Eye (tissue), 1 donor: ENCODE measurements at regions not wholly inside any gene's neighbourhood (a gene's known extent, or its start where the extent isn't known, plus 50 kb on each side); places are given as distances from the start of the nearest gene placed in this dataset.

Experiments used
- DNase-seq: peaks from one replicate; pipeline ENCODE4 v3.0.0-alpha.2; 2015

DNA sequence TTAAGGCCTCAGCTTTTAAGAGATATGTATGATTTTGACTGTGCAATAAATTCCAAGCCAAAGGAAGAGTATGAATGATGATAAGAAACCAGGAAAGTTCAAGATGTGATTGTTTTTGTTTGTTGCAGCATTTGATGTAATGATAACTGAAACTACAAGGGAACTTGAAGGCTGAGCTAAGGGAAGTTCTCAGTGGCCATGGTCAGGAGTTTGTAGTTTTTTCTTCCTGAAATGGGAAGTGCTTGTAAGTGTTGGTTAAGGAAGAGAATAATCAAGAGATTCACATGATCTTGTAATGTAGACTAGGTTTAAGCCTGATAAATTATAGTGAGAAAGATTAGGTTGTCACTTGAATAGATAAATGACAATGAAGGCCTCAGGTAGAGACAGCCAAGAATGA is 53.4 kb downstream of the PTCHD4 start:
- no peak for DNase-seq

DNA sequence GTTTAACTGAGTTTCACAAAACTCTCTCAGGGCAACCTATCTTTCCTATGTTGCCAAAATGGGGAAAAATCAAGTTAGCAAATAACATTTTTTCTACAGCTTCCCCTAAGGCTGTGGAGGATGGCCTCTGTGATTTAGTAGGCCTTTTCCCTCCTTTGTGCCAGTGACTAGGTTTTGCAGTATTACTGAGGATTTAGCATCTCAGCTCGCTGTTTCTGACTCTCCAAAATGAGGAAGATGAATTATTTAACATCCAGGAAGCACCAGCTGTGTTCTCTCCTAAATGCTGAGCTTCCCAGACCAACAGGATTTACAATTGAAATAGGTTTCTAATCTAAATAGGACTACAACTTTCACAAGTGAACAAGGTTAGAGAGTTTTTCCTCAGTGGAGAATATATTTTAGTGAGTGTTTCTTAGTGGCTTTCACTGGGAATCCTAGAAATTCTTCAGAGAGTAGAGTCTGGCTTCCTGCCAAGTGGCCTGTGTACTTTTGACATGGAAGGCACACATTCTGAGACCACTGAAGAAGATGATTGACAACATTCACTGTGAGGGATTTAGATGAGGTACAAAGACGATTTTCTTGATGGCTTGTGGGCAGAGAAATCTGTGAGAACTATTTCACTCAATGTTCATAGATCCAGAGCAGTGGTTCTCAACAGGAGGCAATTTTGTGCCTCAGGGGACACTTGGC is 62.4 kb downstream of the PTCHD4 start:
- DNase-seq: peak; percentile 13

DNA sequence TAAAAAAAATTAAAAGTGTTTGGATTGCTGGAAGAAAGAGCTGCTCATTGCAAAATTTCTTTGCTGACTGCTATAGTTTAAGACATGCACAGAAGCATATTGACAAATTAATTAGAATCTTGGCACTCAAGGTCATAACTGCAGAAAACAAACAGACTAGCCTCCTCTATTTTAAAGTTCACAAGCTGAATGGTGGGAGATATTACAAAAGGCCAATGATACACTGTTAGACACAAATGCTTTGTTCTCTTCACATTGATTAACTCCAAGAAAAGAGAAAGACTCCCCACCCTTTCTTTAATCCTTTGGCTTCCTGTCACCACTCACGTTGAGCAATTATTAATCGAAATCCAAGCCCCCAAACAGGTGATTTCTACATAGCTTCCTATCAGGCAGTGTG is 69.1 kb downstream of the PTCHD4 start:
- DNase-seq: no peak

DNA sequence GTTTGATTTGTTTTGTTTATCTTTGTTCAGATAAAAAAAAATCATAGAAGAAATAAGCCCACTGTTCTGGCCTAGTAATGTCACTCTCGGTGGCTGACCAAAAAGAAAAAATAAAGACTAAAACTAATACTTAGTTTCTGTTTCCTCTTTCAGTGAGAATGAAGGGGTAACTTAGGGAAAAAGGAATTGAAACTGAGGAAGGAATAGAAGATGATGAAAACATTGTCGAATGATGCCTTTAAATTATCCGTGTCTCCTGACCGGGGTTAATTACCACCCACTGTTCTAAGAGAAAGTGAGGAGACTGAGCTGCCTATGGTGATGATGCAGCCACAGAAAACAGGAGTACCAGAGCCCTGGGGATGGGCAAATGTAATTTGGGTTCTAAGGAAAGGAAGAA is 73.1 kb downstream of the PTCHD4 start:
- peak; percentile 27 for DNase-seq

DNA sequence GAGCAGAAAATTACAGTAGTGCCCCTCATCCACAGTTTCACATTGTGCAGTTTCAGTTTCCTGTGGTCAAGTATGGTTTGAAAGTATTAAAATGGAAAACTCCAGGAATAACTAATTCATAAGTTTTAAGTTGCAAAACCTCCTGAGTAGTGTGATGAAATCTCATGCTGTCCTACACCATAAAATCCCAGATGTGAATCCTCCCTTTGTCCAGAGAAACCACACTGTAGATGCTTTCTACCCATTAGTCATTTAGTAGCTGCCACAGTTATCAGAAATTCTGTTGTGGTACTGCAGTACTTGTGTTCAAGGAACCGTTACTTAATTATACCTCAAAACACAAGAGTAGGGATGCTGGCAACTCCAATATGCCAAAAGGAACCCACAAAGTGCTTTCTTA is 74.7 kb downstream of the PTCHD4 start:
- DNase-seq: no peak

DNA sequence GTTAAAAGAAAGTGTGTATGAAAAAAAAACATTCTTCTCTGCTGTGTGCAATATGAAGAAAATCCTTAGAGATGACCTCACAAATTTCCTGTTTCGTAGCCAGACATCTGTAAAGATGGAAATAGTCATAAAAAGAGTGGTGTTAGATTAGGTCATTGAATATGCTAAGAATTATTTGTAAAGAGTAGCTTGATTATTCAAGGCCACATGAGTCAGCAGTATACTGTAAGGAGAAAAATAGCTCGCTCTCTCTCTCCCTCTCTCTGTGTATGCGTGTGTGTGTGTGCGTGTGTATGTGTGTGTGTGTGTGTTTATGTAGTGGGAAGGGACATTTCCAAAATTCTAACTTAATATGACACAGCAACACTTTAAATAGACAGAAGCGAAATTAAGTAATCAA is 78.8 kb downstream of the PTCHD4 start:
- DNase-seq: peak; percentile 25

DNA sequence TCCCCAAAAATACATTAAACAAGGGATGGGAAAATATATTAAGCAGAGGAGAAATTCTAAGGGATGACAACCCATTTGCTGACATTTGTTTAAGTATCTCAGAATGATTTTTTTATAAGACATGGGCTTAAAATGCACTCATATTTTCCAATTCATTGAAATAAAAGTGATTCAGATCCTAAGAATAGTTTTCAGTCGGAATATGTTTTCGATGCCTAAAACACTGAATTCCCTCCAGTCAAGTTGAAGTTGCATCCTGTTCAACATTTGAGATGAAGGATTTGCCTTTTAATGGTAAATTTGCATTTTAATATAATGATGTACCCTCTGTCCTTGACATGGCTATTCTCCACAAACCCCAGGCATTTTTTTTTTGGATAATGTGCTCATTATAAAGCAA is 79.3 kb downstream of the PTCHD4 start:
- DNase-seq: no peak

DNA sequence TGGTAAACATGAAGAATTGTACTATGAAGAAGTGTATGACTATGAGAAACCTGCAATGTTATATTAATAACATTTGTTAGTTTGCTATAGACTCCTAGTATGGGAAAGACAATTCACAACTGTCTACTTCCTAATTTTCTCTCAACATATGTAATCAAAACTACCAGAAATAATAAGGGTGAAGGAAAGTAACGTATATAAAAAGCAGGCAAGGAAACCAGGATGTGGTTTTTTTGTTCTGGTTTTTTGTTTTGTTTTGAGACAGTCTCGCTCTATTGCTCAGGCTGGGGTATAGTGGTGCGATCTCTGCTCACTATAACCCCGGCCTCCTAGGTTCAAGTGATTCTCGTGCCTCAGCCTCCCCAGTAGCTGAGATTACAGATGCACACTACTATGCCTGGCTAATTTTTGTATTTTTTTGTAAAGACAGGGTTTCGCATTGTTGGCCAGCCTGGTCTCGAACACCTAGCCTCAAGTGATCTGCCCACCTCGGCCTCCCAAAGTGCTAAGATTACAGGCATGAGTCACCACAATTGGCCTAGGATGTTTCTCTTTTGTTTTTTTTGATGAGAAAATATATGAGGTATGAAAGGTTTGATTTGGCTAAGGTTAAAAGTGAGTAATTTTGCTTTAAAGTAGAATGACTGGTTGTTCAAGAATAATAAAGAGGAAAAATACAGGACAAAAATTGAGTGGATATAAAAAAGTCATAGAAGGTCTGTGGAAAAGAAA is 83.1 kb downstream of the PTCHD4 start:
- DNase-seq: no peak

DNA sequence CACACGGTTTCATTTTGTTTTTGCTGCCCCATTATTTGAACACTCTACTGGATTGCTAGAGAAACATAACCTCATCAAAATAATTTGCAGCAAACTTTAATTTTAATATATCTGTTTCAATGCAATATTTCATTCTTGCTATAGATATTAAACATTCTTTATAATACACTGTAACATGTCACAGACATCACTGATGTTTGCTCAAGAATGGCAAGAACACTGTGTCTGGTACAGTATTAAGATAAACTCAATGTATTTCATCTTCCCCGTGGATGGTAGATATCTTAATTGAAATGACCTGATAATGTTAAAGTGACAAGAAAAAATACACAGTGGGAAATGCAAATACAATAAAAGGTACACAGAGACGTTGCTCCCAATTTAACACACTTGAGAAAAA is 86.0 kb downstream of the PTCHD4 start:
- DNase-seq: no peak

DNA sequence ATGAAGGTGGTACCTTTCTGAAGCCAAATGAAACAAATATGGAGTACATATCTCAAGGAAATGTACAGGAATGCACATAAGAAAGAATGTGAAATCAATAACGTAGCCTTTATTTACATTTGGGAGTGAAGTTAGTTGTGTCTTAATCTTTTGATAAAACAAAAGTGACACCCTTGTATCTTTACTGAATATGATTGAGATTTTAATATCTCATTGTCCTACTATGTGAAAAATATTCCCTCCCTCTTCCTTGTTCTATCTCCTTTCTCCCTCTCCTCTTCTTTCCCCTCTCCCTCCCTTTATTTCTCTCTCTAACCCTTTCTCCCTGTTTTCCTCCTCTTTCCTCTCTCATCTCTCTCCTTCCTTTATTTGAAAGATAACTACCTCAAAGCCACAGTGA is 89.1 kb downstream of the PTCHD4 start:
- no peak for DNase-seq

DNA sequence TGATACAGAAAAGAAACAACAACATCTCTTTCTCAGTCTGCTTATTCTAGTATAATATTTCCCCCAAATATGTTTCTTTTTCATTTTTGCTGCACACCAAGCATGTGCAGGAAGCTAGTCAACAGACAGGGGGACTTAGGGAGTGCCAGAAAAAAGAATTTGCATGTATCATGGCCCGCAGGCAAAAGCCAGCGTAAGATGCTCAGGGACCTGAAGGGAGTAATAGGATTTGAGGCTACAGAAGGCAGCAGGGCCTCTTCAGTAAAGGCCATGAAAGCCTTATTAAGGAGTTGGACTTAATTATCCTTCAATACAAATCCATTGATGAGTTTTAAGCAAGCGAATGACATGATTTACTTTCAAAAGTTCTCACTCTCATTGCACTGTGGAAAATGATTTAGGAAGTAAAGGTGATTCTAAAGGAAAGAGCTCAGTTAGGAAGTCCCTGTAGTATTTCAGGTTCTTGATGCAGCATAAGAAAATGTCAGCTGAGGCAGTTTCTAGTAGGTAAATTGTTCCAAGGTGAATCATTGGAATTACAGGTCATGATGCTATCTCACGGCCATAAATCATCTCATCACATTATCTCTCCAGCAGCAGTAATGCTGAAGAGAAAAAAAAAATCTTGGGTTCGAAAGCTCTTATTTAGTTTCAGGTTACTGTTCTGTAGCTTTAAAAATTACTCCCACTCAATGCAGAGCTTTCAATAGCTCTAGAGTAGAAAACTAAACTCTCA is 94.8 kb downstream of the PTCHD4 start:
- DNase-seq: no peak

DNA sequence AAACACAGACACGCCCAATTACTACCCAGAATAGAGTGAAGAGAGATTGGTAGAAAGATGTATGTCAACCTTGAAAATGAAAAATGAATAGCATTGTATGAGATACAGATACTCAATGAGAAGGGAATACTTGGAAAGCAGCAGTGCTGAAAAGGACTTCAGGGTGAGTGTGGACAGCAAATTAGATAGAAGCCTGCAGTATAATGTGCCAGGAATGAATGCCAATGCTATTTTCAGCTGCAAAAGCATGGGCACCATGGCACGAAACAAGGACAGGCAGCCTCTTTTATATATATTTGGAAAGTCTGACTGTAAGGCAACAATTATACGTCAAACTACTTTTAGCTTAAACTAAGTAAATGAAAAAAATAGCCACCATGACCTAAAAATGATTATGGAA is 118.2 kb downstream of the PTCHD4 start:
- DNase-seq: no peak

DNA sequence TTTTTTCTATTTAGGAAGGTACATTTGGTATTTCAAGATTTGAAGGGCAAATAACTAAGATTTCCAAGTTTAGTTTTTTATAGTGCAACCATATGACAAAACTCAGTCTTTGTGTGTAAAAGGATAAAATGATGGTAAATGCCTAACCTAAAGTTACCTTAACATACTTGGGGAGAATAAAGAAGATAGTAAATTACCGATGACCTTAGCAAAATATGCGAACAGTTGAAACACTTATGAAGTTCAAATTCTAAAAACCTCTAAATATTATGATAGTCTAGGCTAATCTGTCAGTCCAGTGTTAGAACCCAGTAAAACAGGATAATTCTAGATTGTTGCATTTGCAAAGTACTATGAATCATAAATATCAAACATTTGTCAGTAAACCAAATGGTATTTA is 127.5 kb downstream of the PTCHD4 start:
- DNase-seq: no peak

DNA sequence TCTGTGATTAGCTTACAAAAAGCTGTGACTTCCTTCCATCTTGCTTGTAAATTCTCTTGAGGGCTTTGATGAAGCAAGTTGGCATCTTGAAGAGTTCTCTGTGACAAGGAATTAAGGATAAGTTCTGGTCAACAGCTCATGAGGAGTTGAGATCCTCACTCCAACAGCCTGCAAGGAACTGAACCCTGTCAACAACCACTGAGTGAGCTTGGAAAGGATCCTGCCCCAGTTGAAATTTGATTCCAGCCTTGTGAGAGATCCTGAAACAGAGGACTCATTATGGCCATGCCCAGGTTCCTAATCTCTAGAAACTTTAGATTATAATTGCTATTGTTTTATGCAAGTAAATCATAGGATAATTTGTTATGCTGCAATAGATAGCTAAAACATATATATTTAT is 133.7 kb downstream of the PTCHD4 start:
- no peak for DNase-seq

GRCh38 chr6:47974106-47974505 is 136.9 kb downstream of the PTCHD4 start:
- no peak for DNase-seq

DNA sequence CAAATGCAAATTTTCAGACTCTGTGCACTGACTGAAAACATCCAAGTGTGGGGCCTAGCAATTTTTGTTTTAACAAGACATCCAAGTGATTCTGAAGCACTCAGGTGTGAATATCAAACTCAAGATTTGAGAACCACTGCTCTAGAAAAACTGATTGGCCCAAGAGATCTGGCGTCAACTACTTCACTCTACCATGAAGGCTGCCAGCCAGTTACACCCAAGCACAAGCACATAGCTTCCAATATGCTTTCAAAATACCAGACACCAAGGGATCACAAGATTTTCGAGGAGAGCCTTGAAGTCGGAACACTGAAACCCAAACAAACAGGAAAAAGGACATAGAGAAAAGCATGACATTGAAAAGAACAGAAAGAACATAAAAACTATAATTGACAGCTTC is 140.2 kb downstream of the PTCHD4 start:
- no peak for DNase-seq

GRCh38 chr6:47967843-47968242 is 143.2 kb downstream of the PTCHD4 start:
- DNase-seq: no peak

DNA sequence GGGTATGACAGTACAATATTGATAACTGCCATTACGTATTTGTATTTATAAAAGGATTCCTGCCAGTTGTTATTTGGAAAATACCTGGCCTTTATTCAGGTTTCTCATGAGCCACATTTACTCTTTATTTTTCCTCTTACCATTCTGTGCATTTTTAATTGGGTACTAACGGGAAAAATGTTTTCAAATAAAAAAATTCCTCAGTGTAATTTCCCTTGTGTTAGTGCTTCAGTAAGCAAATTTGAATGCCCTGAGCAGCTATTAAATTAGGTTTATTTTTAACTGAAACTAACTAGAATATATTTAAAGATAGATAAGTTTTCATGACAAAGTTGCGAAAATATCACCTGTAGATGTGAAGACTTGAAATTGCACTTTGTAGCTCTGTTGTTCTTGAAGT is 146.0 kb downstream of the PTCHD4 start:
- no peak for DNase-seq

DNA sequence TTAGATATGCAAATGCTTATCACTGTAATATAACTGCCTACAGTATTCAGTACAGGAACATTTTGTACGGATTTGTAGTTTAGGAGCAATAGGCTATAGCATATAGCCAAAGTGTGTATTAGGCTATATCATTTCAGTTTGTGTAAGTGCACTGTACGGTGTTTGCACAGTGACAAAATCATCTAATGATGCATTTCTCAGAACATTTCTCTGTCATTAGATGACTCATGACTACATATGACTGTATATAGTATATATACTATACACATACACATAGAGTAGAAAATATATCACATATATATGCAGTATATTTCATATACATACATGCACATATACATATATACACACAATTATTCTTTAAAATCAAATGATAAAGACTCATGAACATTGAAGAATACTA is 158.4 kb downstream of the PTCHD4 start:
- DNase-seq: no peak

GRCh38 chr6:47944846-47945245 is 163.0 kb downstream of the OPN5 start:
- DNase-seq: no peak

DNA sequence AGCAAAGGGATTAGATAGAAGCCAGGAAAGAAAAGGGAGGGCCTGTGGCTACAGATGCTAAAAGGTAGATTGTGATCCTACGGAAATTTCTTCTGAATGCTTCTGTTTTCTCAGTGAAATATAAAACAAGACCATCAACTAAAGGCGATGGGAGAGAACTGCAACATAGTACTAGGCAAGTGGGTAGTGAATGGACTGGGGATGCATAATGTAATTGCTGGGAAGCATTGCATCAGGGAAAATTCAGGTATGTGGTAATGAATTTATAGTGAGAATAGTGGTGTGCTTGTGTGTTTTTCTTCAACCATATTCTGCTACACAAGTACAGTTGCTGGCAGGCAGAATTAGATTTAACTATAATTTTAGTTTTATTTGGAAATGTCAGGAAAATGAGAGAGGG is 156.6 kb downstream of the OPN5 start:
- DNase-seq: no peak

- no peak for DNase-seq
Observed at GRCh38 chr6:47936820-47937219, 155.0 kb downstream of the OPN5 start.

DNA sequence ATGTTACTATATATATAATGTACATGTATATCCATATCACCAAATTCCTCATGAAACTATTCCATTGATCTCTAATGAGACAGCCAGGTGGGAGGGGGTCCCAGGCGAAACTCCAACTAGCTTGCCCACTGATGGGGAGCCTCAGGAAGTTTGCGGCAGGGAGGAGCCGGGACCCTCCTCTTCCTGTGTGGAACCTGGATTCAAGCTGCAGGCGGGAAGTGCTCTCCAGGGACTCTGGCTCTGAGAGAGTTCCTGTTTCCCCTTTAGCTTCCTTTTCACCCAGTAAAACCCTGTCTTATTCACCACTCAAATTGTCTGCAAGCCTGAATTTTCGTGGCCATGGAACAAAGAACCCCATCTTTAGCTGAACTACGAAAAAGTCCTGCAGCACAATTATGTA is 152.2 kb downstream of the OPN5 start:
- DNase-seq: no peak

DNA sequence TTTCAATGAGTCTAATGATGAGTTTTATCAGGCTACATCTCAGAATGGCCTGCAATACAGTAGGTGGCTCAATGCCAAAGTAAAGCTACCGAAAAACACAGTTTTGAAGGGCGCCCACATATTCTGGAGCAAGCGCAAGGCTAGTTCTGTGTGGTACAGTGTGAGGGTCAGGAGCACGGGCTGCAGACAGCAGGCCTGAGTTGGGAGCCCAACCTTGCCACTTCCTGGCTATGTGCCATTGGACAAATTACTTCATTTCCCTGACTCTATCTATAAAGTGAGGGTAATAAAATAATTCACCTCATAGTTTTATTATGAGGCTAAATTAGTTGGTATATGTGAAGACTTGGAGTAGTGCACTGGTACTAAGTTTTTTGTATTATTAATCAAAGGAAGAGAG is 150.7 kb downstream of the OPN5 start:
- no peak for DNase-seq
